ENCODE measurements at regions not wholly inside any gene's neighbourhood (a gene's known extent, or its start where the extent isn't known, plus 50 kb on each side); places are given as distances from the start of the nearest gene placed in this dataset.

GRCh38 chr4:15151033-15151432 is 148.8 kb downstream of the CPEB2 start:
- TF ChIP-seq CTCF (conservative IDR thresholded peaks at IDR 0.05; ENCODE audit: low read length), result no peak
- no peak for TF ChIP-seq EZH2phosphoT487 (IDR thresholded peaks at IDR 0.05; ENCODE audit: borderline replicate concordance)
- peaks cover 23% of the 10 kb centered on the region for H3K4me1 ChIP-seq (ENCODE audit: insufficient read depth, low read length, poor library complexity, severe bottlenecking)

GRCh38 chr4:15153662-15154061 is 151.4 kb downstream of the CPEB2 start:
- H3K4me3 ChIP-seq (ENCODE audit: low read length, poor library complexity, severe bottlenecking), result no peak overlapping the region
- H3K4me1 ChIP-seq (ENCODE audit: insufficient read depth, low read length, poor library complexity, severe bottlenecking), result peaks cover 22% of the 10 kb centered on the region
- no peak overlapping the region for H3K4me2 ChIP-seq (ENCODE audit: low read depth, low read length, poor library complexity, severe bottlenecking)
- no peaks in the 10 kb centered on the region for H3F3A ChIP-seq (ENCODE audit: low read depth)
- H3K79me2 ChIP-seq (ENCODE audit: insufficient read depth, low read length), result no peaks in the 10 kb centered on the region
- no peaks in the 10 kb centered on the region for H4K20me1 ChIP-seq (ENCODE audit: insufficient read depth, low read length, poor library complexity, severe bottlenecking)
- H3K36me3 ChIP-seq (ENCODE audit: insufficient read depth, low read length), result no peaks in the 10 kb centered on the region
- no peak overlapping the region for H2AFZ ChIP-seq (ENCODE audit: low read length)
- TF ChIP-seq EZH2phosphoT487 (IDR thresholded peaks at IDR 0.05; ENCODE audit: borderline replicate concordance), result no peak
- TF ChIP-seq CTCF (conservative IDR thresholded peaks at IDR 0.05; ENCODE audit: low read length), result no peak
- H3K9ac ChIP-seq (ENCODE audit: low read depth, low read length, poor library complexity, severe bottlenecking), result no peak overlapping the region
- no peaks in the 10 kb centered on the region for H3K9me3 ChIP-seq (ENCODE audit: insufficient read depth, low read depth, low read length)
- no peaks in the 10 kb centered on the region for H3K9me2 ChIP-seq (replicated peaks; ENCODE audit: low read depth, low read length)
- H3K27me3 ChIP-seq (ENCODE audit: insufficient read depth, low read length, poor library complexity, severe bottlenecking), result no peaks in the 10 kb centered on the region

More at GRCh38 chr4:15151033-15151432, 148.8 kb downstream of the CPEB2 start:
- H3F3A ChIP-seq (ENCODE audit: low read depth), result no peaks in the 10 kb centered on the region
- H4K20me1 ChIP-seq (ENCODE audit: insufficient read depth, low read length, poor library complexity, severe bottlenecking), result no peaks in the 10 kb centered on the region
- H3K9me3 ChIP-seq (ENCODE audit: insufficient read depth, low read depth, low read length), result no peaks in the 10 kb centered on the region
- no peak overlapping the region for H3K4me3 ChIP-seq (ENCODE audit: low read length, poor library complexity, severe bottlenecking)
- H3K36me3 ChIP-seq (ENCODE audit: insufficient read depth, low read length), result no peaks in the 10 kb centered on the region
- H3K4me2 ChIP-seq (ENCODE audit: low read depth, low read length, poor library complexity, severe bottlenecking), result no peak overlapping the region
- no peaks in the 10 kb centered on the region for H3K9me2 ChIP-seq (replicated peaks; ENCODE audit: low read depth, low read length)
- H3K27me3 ChIP-seq (ENCODE audit: insufficient read depth, low read length, poor library complexity, severe bottlenecking), result no peaks in the 10 kb centered on the region
- H3K79me2 ChIP-seq (ENCODE audit: insufficient read depth, low read length), result no peaks in the 10 kb centered on the region
- H3K9ac ChIP-seq (ENCODE audit: low read depth, low read length, poor library complexity, severe bottlenecking), result no peak overlapping the region
- H2AFZ ChIP-seq (ENCODE audit: low read length), result no peak overlapping the region

GRCh38 chr4:15158406-15159091 is 156.3 kb downstream of the CPEB2 start:
- no peaks in the 10 kb centered on the region for H3F3A ChIP-seq (ENCODE audit: low read depth)
- no peak overlapping the region for H3K4me3 ChIP-seq (ENCODE audit: low read length, poor library complexity, severe bottlenecking)
- no peaks in the 10 kb centered on the region for H3K9me3 ChIP-seq (ENCODE audit: insufficient read depth, low read depth, low read length)
- H3K4me2 ChIP-seq (ENCODE audit: low read depth, low read length, poor library complexity, severe bottlenecking), result no peak overlapping the region
- H4K20me1 ChIP-seq (ENCODE audit: insufficient read depth, low read length, poor library complexity, severe bottlenecking), result no peaks in the 10 kb centered on the region
- H3K79me2 ChIP-seq (ENCODE audit: insufficient read depth, low read length), result no peaks in the 10 kb centered on the region
- H3K4me1 ChIP-seq (ENCODE audit: insufficient read depth, low read length, poor library complexity, severe bottlenecking), result peaks cover 4% of the 10 kb centered on the region
- TF ChIP-seq CTCF (conservative IDR thresholded peaks at IDR 0.05; ENCODE audit: low read length) (no peak), EZH2phosphoT487 (IDR thresholded peaks at IDR 0.05; ENCODE audit: borderline replicate concordance) (no peak)
- no peaks in the 10 kb centered on the region for H3K27me3 ChIP-seq (ENCODE audit: insufficient read depth, low read length, poor library complexity, severe bottlenecking)
- no peaks in the 10 kb centered on the region for H3K36me3 ChIP-seq (ENCODE audit: insufficient read depth, low read length)
- H3K9me2 ChIP-seq (replicated peaks; ENCODE audit: low read depth, low read length), result no peaks in the 10 kb centered on the region
- no peak overlapping the region for H3K9ac ChIP-seq (ENCODE audit: low read depth, low read length, poor library complexity, severe bottlenecking)
- no peak overlapping the region for H2AFZ ChIP-seq (ENCODE audit: low read length)
